Parathyroid adenoma (tissue), 2 donors: ENCODE measurements at regions not wholly inside any gene's neighbourhood (a gene's known extent, or its start where the extent isn't known, plus 50 kb on each side); places are given as distances from the start of the nearest gene placed in this dataset.
A peak's percentile ranks its signal among the peaks of the same experiment; 100 is the strongest.

ENCODE experiments used
- H2AFZ ChIP-seq: fragments of 300-600 bp; sonication (generic); one replicate; pipeline ENCODE4 v1.7.0; 2017; ENCODE audit warnings: antibody characterized with exemption, mild to moderate bottlenecking
- H3K27ac ChIP-seq: fragments of 300-600 bp; sonication (generic); one replicate; pipeline ENCODE4 v1.7.0; 2017
- H3K27me3 ChIP-seq: fragments of 300-600 bp; sonication (generic); one replicate; pipeline ENCODE4 v1.7.0; 2017; ENCODE audit warnings: low read length; ENCODE audit not compliant: control insufficient read depth, insufficient read depth
- H3K36me3 ChIP-seq: fragments of 300-600 bp; sonication (generic); one replicate; pipeline ENCODE4 v1.7.0; 2017; ENCODE audit warnings: low read length; ENCODE audit not compliant: control insufficient read depth, insufficient read depth
- H3K4me1 ChIP-seq: fragments of 300-600 bp; sonication (generic); one replicate; pipeline ENCODE4 v1.7.0; 2017; ENCODE audit warnings: control low read depth
- H3K4me2 ChIP-seq: fragments of 300-600 bp; sonication (generic); one replicate; pipeline ENCODE4 v1.7.0; 2017; ENCODE audit warnings: low read length
- H3K4me3 ChIP-seq: fragments of 300-600 bp; sonication (generic); one replicate; pipeline ENCODE4 v1.7.0; 2017; ENCODE audit warnings: low read depth, low read length
- H3K79me2 ChIP-seq: fragments of 300-600 bp; sonication (generic); one replicate; pipeline ENCODE4 v1.7.0; 2017; ENCODE audit warnings: control low read depth
- H3K9ac ChIP-seq: fragments of 300-600 bp; sonication (generic); one replicate; pipeline ENCODE4 v1.7.0; 2017; ENCODE audit warnings: mild to moderate bottlenecking
- H3K9me3 ChIP-seq: fragments of 300-600 bp; sonication (generic); one replicate; pipeline ENCODE4 v1.7.0; 2017; ENCODE audit warnings: low read length; ENCODE audit not compliant: control insufficient read depth
- TF ChIP-seq, protein P1 (sequence below): fragments of 300-600 bp; sonication (generic); IDR thresholded peaks from one replicate; pipeline ENCODE4 v1.7.0; 2017; ENCODE audit warnings: antibody characterized with exemption, mild to moderate bottlenecking
- donor health status: primary hyperparathyroidism.

DNA sequence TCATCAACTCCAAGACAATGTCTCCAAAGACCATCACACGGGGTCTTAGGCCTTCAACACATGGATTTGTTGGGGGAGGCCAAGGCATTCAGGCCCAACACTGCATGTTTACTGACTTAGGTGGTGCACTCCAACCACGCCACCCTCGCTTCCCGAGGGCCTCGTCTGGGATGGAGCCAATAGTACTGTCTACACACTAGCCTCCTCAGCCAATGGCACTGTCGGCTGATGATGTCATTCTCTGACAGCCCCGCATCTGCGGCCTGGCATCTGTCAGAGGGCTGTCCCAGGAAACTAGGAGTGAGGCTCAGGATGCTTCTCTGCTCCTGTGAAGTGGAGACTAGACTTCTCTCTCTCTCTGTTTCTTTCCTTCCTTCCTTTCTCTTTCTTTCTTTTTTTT is 96.6 kb downstream of the TEX26 start:
- H3K4me1 ChIP-seq: peaks cover 17% of the 10 kb centered on the region
- no peak overlapping the region for H3K4me2 ChIP-seq
- no peaks in the 10 kb centered on the region for H3K79me2 ChIP-seq
- peak overlapping the region; percentile 17 for H2AFZ ChIP-seq
- H3K27me3 ChIP-seq: no peaks in the 10 kb centered on the region
- H3K27ac ChIP-seq: no peak overlapping the region
- no peak overlapping the region for H3K4me3 ChIP-seq
- H3K9ac ChIP-seq: no peak overlapping the region
- no peaks in the 10 kb centered on the region for H3K9me3 ChIP-seq
- H3K36me3 ChIP-seq: no peaks in the 10 kb centered on the region
- TF ChIP-seq, protein P1, sequence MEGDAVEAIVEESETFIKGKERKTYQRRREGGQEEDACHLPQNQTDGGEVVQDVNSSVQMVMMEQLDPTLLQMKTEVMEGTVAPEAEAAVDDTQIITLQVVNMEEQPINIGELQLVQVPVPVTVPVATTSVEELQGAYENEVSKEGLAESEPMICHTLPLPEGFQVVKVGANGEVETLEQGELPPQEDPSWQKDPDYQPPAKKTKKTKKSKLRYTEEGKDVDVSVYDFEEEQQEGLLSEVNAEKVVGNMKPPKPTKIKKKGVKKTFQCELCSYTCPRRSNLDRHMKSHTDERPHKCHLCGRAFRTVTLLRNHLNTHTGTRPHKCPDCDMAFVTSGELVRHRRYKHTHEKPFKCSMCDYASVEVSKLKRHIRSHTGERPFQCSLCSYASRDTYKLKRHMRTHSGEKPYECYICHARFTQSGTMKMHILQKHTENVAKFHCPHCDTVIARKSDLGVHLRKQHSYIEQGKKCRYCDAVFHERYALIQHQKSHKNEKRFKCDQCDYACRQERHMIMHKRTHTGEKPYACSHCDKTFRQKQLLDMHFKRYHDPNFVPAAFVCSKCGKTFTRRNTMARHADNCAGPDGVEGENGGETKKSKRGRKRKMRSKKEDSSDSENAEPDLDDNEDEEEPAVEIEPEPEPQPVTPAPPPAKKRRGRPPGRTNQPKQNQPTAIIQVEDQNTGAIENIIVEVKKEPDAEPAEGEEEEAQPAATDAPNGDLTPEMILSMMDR: no peak

DNA sequence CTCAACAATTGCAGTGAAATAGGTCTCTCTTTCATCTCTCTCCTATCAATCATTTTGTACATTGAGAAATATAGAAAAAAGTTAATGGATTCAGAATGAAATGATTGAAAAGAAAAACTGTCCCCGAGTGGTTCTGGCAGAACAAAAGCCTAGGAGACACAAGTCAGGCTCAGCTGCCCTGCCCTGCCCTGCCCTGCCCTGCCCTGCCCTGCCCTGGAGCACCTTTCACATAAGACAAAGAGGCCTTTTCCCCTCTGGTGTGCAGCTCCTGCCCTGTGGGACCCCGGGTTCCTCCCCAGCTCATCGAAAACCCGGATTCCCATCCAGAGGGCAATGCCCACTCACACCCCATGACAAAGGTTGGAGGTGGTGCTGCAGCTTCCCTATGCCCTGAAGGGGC is 94.7 kb downstream of the TEX26 start:
- Histone ChIP-seq H3K4me3 (no peak overlapping the region), H3K4me2 (no peak overlapping the region), H3K9me3 (no peaks in the 10 kb centered on the region), H2AFZ (no peak overlapping the region), H3K36me3 (no peaks in the 10 kb centered on the region), H3K79me2 (no peaks in the 10 kb centered on the region), H3K27me3 (no peaks in the 10 kb centered on the region), H3K27ac (no peak overlapping the region), H3K9ac (no peak overlapping the region), H3K4me1 (peaks cover 14% of the 10 kb centered on the region)
- TF ChIP-seq, protein P1: no peak
